IPS DF 4.7 (cell line): ENCODE measurements at regions not wholly inside any gene's neighbourhood (a gene's known extent, or its start where the extent isn't known, plus 50 kb on each side); places are given as distances from the start of the nearest gene placed in this dataset.
A peak's percentile ranks its signal among the peaks of the same experiment; 100 is the strongest.

Source experiments
- DNase-seq: peaks from one replicate; pipeline ENCODE4 v3.0.0-alpha.2; 2013; ENCODE audit warnings: low spot score; ENCODE audit errors: extremely low read depth

- no peak for DNase-seq
These were observed 167.5 kb upstream of the FREM2 start for GRCh38 chr13:38519229-38519911.

- no peak for DNase-seq
These were observed 166.8 kb upstream of the FREM2 start for GRCh38 chr13:38520041-38520440.

- DNase-seq = no peak
These were observed 159.7 kb upstream of the FREM2 start for GRCh38 chr13:38527140-38527539.

DNA sequence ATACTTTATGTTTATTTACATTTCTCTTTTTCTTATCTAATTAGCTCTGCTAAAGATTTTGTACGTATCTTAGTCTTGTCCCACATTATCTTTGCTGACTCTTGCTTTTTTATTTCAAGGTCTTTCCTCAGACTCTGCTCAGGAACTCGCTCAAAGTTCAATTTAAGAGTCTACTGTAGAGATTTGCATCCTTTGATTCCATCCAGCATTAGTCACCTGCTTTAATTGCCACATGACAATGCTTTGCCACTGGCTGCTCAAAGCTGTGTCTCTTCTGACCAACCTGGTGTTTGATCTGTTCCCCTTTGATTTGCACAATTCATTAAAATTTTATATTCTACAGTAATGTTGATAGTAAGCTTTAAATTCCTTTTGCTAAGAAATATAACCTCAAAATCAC is 157.9 kb upstream of the FREM2 start:
- DNase-seq = no peak

- no peak for DNase-seq
These were observed 156.4 kb upstream of the FREM2 start for GRCh38 chr13:38530492-38530891.

DNA sequence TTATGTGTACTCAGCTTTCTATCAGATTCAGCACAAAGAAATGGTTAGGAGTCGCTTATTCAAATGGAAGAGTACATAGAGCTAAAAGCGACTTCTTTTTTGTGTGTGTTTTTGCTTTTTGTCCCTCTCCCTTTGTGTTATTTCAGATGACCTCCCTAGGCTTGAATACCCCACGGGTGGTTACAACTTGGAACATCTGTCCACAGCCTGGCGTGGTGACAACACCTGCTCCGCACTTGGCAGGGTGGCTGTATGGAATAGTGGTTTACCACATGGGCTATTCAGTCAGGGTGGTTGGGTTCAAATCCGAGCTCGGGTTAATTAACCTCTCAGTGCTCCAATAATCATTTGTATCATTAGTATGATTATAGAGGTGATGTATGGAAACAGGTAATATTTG is 151.6 kb upstream of the FREM2 start:
- DNase-seq = no peak

DNA sequence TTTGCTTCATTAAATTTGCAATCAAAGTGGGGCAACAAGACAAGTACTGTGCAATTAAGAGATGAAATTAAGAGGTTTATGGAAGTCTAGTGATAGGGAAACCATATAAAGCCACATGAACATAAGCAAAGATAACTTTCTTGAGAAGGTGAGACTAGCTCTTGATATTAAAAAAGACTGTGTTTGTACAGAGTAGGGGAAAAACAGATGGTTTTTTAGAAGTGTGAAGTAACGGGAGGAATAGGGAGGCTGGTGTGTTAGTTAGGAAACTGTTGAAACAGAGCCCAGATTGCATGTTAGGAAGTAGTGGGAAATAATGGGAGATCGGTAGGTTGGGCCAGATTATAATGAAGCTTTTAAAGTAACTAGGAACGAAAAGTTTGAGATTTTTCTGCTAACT is 149.8 kb upstream of the FREM2 start:
- DNase-seq = no peak

DNA sequence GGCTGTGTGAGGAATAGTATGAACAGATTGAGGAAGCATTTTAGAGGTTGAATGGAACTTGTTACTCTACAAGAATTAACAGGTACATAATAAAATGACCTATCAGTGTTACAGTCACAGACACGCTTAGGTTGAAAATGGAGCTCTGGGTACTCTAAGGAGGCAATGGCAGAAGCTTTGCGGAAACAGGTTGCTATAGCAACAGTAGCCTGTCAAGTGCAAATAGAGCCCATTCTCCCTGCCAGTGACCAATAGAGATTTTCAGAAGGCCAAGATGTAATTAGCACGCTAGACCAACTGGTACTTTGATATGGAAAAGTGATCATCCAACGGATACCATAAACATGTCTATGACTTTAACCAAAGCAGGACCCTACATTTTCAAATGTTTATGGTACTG is 148.5 kb upstream of the FREM2 start:
- peak; percentile 30 for DNase-seq

DNA sequence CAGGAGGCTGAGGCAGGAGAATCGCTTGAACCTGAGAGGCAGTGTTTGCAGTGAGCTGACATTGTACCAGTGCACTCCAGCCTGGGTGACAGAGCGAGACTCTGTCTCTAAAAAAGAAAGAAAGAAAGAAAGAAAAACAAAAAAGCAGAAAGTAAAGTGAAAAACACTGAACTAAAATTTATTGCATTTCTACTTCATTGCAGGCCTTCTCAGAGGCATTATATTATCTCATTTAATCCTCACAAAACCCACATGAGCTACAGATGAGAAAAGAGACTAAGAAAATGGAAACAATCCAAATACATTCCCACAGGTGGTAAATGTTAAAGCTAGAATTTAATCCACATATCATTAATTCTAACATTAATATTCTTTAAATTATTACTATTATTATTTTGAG is 147.2 kb upstream of the FREM2 start:
- no peak for DNase-seq

DNA sequence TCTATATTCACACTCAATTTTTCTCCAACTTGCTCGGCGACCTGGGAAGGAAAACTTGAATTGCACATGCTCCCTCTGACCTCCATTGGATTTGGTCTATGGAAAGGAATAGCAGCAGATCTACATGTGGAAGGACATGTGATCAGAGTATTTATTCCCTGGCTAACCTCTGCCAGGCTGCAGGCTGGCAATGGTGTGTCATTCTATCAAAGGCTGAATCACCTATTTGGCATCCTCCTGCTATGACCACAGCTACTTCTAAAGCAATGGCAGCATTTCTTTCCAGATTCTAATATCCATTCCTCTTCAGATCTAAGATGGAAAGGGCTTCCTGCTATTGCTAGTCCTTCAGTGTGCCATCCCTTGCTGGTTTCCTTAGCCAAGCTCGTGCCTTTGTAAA is 144.3 kb upstream of the FREM2 start:
- no peak for DNase-seq

DNA sequence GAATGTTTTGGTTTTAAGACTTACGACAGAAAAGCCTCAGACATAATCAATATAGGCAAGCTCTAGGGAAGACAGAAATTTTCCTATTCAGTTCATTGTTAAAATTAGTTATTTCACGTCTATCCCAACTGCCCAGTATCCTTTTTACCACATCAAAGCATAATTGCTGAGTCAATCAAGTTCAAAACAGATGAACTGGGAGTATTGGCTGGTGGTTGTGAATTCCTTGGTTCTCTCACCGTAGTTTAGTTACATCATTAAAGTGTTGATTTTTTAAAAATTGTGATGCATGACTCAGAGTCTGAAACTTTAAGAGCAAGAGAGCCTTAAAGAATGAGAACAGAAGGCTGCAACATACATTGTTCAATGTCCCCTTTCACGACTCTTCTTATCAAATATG is 143.3 kb upstream of the FREM2 start:
- no peak for DNase-seq

DNA sequence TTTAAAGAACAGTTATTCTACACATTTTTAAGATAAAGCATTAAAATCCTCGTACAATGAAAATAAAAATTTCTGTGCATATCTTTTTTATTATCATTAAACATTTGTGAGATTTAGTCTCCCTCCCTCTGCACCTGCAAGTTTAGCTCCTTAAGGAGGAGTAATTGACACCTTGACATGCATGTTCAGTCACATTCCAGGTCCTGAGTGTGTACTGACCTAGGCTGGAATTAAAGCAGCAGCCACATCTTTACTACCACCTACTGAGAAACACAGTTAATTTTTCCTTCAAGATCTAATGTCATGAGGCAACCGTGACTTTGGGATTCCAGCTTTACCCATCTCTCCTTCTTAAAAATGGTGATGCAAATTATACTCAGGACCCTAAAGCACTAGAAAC is 123.1 kb upstream of the FREM2 start:
- DNase-seq = no peak

GRCh38 chr13:38564256-38565150 is 122.4 kb upstream of the FREM2 start:
- DNase-seq = no peak

- DNase-seq = no peak
These were observed 120.9 kb upstream of the FREM2 start for GRCh38 chr13:38566023-38566422.

GRCh38 chr13:38566519-38566918 is 120.4 kb upstream of the FREM2 start:
- no peak for DNase-seq

DNA sequence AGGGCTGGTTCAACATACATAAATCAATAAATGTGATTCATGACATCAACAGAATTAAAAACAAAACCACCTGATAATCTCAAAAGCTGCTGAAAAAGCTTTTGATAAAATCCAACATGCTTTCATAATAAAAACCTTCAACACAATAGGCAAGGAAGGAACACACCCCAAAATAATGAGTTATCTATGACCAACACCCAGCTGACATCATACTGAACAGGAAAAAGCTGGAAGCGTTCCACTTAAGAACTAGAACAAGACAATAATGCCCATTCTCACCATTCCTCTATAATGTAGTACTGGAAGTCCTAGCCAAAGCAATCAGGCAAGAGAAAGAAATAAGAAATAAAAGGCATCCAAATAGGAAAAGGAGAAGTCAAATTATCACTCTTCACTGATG is 116.2 kb upstream of the FREM2 start:
- DNase-seq = no peak

DNA sequence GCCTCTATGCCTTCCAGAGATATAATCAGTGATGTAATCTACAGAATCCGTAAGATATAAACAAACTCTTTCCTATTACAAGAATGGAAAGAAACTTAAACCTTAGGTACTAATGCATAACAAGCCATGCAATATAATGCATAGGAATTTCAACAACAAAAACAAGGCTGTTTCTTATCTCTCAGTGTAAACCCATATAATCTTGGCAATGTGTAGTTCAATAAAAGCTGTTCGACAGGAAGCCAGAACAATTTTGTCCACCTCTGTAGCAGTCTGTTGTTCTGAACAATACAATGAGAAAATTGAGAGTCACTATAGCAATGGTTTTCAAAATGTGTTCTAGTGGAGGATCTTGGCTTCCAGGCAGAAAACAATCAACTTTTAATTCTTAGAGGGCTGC is 111.5 kb upstream of the FREM2 start:
- DNase-seq = no peak

GRCh38 chr13:38577048-38577447 is 109.8 kb upstream of the FREM2 start:
- no peak for DNase-seq

GRCh38 chr13:38582133-38582532 is 104.7 kb upstream of the FREM2 start:
- DNase-seq = peak; percentile 28

DNA sequence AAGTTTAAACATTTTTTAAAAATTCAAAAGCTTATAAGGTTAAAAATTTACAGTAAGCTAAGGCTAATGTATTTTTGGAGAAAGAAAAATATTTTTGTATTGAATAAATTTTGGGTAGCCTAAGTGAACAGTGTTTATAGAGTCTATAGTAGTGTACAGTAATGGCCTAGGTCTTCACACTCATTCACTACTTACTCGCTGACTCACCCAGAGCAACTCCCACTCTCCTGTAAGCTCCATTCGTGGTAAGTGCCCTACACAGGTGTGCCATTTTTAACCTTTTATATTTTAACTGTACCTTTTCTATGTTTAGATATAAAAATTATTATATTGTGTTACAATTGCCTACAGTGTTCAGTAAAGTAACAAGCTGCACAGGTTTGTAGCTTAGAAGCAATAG is 96.6 kb upstream of the FREM2 start:
- no peak for DNase-seq

- DNase-seq = no peak
These were observed 95.9 kb upstream of the FREM2 start for GRCh38 chr13:38590796-38591507.

DNA sequence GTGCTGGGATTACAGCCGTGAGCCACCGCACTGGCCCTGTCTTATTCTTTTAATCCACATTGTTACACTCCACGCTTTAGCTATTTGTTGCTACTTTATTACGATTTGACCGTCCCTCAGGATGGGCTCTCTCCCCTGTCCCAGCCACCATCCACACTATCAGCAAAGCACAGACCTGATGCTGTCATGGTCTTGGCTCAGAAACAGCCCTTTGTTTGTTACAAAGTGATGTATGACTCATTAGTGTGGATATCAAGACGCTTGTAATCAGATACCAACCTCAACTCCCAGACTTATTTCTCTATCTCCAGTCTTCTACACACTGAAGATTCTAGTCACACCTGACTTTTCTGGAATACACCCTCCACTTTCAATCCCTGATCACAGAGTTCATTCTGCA is 84.6 kb upstream of the FREM2 start:
- no peak for DNase-seq
